ENCODE measurements at regions not wholly inside any gene's neighbourhood (a gene's known extent, or its start where the extent isn't known, plus 50 kb on each side); places are given as distances from the start of the nearest gene placed in this dataset.

GRCh38 chrX:34437586-34437985 lies 219.5 kb downstream of the TMEM47 start:
- no peak for DNase-seq (ENCODE audit: low spot score, unreplicated experiment)
- no peak overlapping the region for H3K27ac Mint-ChIP-seq
- H3K4me3 Mint-ChIP-seq (ENCODE audit: low read depth): no peak overlapping the region
- H3K36me3 Mint-ChIP-seq (ENCODE audit: insufficient read depth): no peaks in the 10 kb centered on the region
- H3K4me1 Mint-ChIP-seq (ENCODE audit: low read depth): no peaks in the 10 kb centered on the region
- H3K9me3 Mint-ChIP-seq (ENCODE audit: low read depth): peaks cover 13% of the 10 kb centered on the region
- H3K27me3 Mint-ChIP-seq: no peaks in the 10 kb centered on the region
- TF ChIP-seq CTCF (IDR thresholded peaks at IDR 0.05; ENCODE audit: unreplicated experiment): no peak

GRCh38 chrX:34426334-34426733 lies 230.8 kb downstream of the TMEM47 start:
- Mint-ChIP-seq H3K27me3 (no peaks in the 10 kb centered on the region), H3K4me3 (ENCODE audit: low read depth) (no peak overlapping the region), H3K9me3 (ENCODE audit: low read depth) (peaks cover 15% of the 10 kb centered on the region), H3K36me3 (ENCODE audit: insufficient read depth) (no peaks in the 10 kb centered on the region), H3K4me1 (ENCODE audit: low read depth) (peaks cover 9% of the 10 kb centered on the region), H3K27ac (no peak overlapping the region)
- no peak for DNase-seq (ENCODE audit: low spot score, unreplicated experiment)
- peak; percentile 31 for TF ChIP-seq CTCF (IDR thresholded peaks at IDR 0.05; ENCODE audit: unreplicated experiment)

GRCh38 chrX:34406580-34406979 lies 250.5 kb downstream of the TMEM47 start:
- TF ChIP-seq CTCF (IDR thresholded peaks at IDR 0.05; ENCODE audit: unreplicated experiment): no peak
- Mint-ChIP-seq H3K4me3 (ENCODE audit: low read depth) (no peak overlapping the region), H3K4me1 (ENCODE audit: low read depth) (no peaks in the 10 kb centered on the region), H3K27me3 (no peaks in the 10 kb centered on the region), H3K27ac (no peak overlapping the region), H3K9me3 (ENCODE audit: low read depth) (no peaks in the 10 kb centered on the region), H3K36me3 (ENCODE audit: insufficient read depth) (no peaks in the 10 kb centered on the region)
- DNase-seq (ENCODE audit: low spot score, unreplicated experiment): no peak

GRCh38 chrX:34404386-34405070 lies 252.6 kb downstream of the TMEM47 start:
- H3K27ac Mint-ChIP-seq: peak overlapping the region; percentile 10
- no peaks in the 10 kb centered on the region for H3K27me3 Mint-ChIP-seq
- H3K9me3 Mint-ChIP-seq (ENCODE audit: low read depth): no peaks in the 10 kb centered on the region
- DNase-seq (ENCODE audit: low spot score, unreplicated experiment): no peak
- H3K4me1 Mint-ChIP-seq (ENCODE audit: low read depth): no peaks in the 10 kb centered on the region
- H3K36me3 Mint-ChIP-seq (ENCODE audit: insufficient read depth): no peaks in the 10 kb centered on the region
- no peak for TF ChIP-seq CTCF (IDR thresholded peaks at IDR 0.05; ENCODE audit: unreplicated experiment)
- H3K4me3 Mint-ChIP-seq (ENCODE audit: low read depth): no peak overlapping the region

GRCh38 chrX:34401411-34401810 lies 255.7 kb downstream of the TMEM47 start:
- no peak for TF ChIP-seq CTCF (IDR thresholded peaks at IDR 0.05; ENCODE audit: unreplicated experiment)
- no peak for DNase-seq (ENCODE audit: low spot score, unreplicated experiment)
- Mint-ChIP-seq H3K9me3 (ENCODE audit: low read depth) (no peaks in the 10 kb centered on the region), H3K27me3 (no peaks in the 10 kb centered on the region), H3K4me3 (ENCODE audit: low read depth) (no peak overlapping the region), H3K4me1 (ENCODE audit: low read depth) (no peaks in the 10 kb centered on the region), H3K36me3 (ENCODE audit: insufficient read depth) (no peaks in the 10 kb centered on the region), H3K27ac (no peak overlapping the region)

Measured in progenitor cell of endocrine pancreas (in vitro differentiated cells).